DOHH2 (cell line): ENCODE measurements at regions not wholly inside any gene's neighbourhood (a gene's known extent, or its start where the extent isn't known, plus 50 kb on each side); places are given as distances from the start of the nearest gene placed in this dataset.

ENCODE experiments used
- H3F3A ChIP-seq: fragments of 200-600 bp; sonication (generic), shearing (Covaris generic); 2 replicates; pipeline ENCODE4 v1.6.0; 2016; ENCODE audit warnings: antibody characterized with exemption, mild to moderate bottlenecking; ENCODE audit not compliant: control insufficient read depth, insufficient read depth
- H3K27ac ChIP-seq: fragments of 200-600 bp; sonication (generic); 2 replicates; pipeline ENCODE4 v1.5.1; 2014; ENCODE audit warnings: low read depth, mild to moderate bottlenecking, low read length, moderate library complexity
- H3K27me3 ChIP-seq: fragments of 200-600 bp; sonication (generic); 2 replicates; pipeline ENCODE4 v1.6.1; 2014; ENCODE audit warnings: mild to moderate bottlenecking, low read length, mixed read lengths; ENCODE audit not compliant: control insufficient read depth
- H3K36me3 ChIP-seq: fragments of 200-600 bp; sonication (generic); 2 replicates; pipeline ENCODE4 v1.6.1; 2014; ENCODE audit warnings: mild to moderate bottlenecking, low read length, moderate library complexity, mixed read lengths; ENCODE audit not compliant: control insufficient read depth
- H3K4me1 ChIP-seq: fragments of 200-600 bp; sonication (generic); 2 replicates; pipeline ENCODE4 v1.6.1; 2014; ENCODE audit warnings: mild to moderate bottlenecking, low read length, mixed read lengths; ENCODE audit not compliant: control insufficient read depth
- H3K4me2 ChIP-seq: fragments of 200-600 bp; sonication (generic); 2 replicates; pipeline ENCODE4 v1.6.0; 2014; ENCODE audit warnings: mild to moderate bottlenecking, low read length, moderate library complexity
- H3K4me3 ChIP-seq: fragments of 200-600 bp; sonication (generic); 2 replicates; pipeline ENCODE4 v1.5.1; 2014; ENCODE audit warnings: mild to moderate bottlenecking, low read length, mixed read lengths
- H3K79me2 ChIP-seq: fragments of 200-600 bp; sonication (generic); 2 replicates; pipeline ENCODE4 v1.6.1; 2014; ENCODE audit warnings: mild to moderate bottlenecking, low read length, mixed read lengths; ENCODE audit not compliant: control insufficient read depth
- H3K9me2 ChIP-seq: fragments of 200-600 bp; sonication (generic); replicated peaks from 2 replicates; pipeline ENCODE4 v1.6.1; 2014; ENCODE audit warnings: mild to moderate bottlenecking, low read length, mixed read lengths; ENCODE audit not compliant: control insufficient read depth
- H3K9me3 ChIP-seq: fragments of 200-600 bp; sonication (generic); 2 replicates; pipeline ENCODE4 v1.6.1; 2014; ENCODE audit warnings: antibody characterized with exemption, low read length, mixed read lengths; ENCODE audit not compliant: control insufficient read depth, insufficient read depth
- H4K20me1 ChIP-seq: fragments of 200-600 bp; sonication (generic); 2 replicates; pipeline ENCODE4 v1.6.0; 2014; ENCODE audit warnings: low read depth, mild to moderate bottlenecking, antibody characterized with exemption, low read length, moderate library complexity; ENCODE audit not compliant: control insufficient read depth, insufficient read depth
- EZH2phosphoT487 ChIP-seq: fragments of 200-600 bp; sonication (generic); IDR thresholded peaks from 2 replicates; pipeline ENCODE4 v1.6.1; 2017; ENCODE audit warnings: borderline replicate concordance, mild to moderate bottlenecking, antibody characterized with exemption, low read length, moderate library complexity, mixed read lengths
- TF ChIP-seq, protein P1 (sequence below): fragments of 200-600 bp; sonication (generic); IDR thresholded peaks from one replicate; pipeline ENCODE4 v1.5.1; 2014; ENCODE audit warnings: antibody characterized with exemption, mild to moderate bottlenecking, low read depth, low read length; ENCODE audit not compliant: poor library complexity, severe bottlenecking

DNA sequence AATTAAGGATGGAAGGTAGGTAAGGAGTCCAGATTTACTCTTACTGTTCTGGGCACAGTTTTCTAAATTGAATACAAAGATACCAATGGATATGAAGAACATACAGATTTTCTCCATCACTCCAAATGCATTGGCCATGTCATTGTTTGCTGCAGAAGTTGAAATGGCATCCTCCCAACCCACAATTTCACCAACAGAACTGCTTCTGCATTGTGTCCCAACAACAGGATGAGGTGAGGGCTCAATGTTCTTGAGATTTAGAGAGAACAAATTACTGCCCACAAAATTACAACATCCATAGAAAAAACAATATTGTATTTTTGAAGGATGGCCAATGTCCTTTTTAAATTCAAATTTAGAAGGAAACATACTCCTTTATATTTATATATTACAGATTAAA is 88.9 kb downstream of the NUDT12 start:
- Histone ChIP-seq H3K9me3 (no peaks in the 10 kb centered on the region), H3K4me2 (no peak overlapping the region), H3F3A (no peaks in the 10 kb centered on the region), H4K20me1 (no peaks in the 10 kb centered on the region), H3K79me2 (no peaks in the 10 kb centered on the region), H3K27ac (no peak overlapping the region), H3K9me2 (no peaks in the 10 kb centered on the region), H3K4me1 (no peaks in the 10 kb centered on the region), H3K36me3 (no peaks in the 10 kb centered on the region), H3K27me3 (peaks cover 12% of the 10 kb centered on the region; the same call in 1 of the 2 replicates), H3K4me3 (no peak overlapping the region)
- no peak for TF ChIP-seq EZH2phosphoT487
- TF ChIP-seq, protein P1, sequence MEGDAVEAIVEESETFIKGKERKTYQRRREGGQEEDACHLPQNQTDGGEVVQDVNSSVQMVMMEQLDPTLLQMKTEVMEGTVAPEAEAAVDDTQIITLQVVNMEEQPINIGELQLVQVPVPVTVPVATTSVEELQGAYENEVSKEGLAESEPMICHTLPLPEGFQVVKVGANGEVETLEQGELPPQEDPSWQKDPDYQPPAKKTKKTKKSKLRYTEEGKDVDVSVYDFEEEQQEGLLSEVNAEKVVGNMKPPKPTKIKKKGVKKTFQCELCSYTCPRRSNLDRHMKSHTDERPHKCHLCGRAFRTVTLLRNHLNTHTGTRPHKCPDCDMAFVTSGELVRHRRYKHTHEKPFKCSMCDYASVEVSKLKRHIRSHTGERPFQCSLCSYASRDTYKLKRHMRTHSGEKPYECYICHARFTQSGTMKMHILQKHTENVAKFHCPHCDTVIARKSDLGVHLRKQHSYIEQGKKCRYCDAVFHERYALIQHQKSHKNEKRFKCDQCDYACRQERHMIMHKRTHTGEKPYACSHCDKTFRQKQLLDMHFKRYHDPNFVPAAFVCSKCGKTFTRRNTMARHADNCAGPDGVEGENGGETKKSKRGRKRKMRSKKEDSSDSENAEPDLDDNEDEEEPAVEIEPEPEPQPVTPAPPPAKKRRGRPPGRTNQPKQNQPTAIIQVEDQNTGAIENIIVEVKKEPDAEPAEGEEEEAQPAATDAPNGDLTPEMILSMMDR: no peak

DNA sequence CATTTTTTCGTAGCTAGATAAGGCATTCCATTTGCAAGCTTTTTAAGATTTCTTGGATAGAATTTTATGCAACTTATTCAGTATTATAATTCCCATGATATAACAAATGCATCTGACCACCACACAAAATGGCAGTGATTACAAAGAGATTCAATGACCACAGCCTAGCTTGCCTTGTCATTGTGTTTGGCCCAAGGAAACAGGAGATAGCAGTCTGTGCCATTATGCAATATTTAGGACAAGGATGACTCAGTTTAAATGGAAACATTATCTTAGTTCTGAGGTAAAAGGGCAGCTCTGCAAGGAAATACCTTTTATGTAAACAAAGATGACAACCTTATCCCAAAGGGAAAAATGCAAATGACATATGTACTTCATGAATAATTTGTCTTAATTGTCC is 89.8 kb downstream of the NUDT12 start:
- Histone ChIP-seq H3K27ac (no peak overlapping the region), H3F3A (no peaks in the 10 kb centered on the region), H3K4me1 (no peaks in the 10 kb centered on the region), H3K9me3 (no peaks in the 10 kb centered on the region), H3K4me3 (no peak overlapping the region), H3K4me2 (no peak overlapping the region), H3K36me3 (no peaks in the 10 kb centered on the region), H3K27me3 (peaks cover 12% of the 10 kb centered on the region; the same call in 1 of the 2 replicates), H3K79me2 (no peaks in the 10 kb centered on the region), H3K9me2 (no peaks in the 10 kb centered on the region), H4K20me1 (no peaks in the 10 kb centered on the region)
- TF ChIP-seq EZH2phosphoT487: no peak
- TF ChIP-seq, protein P1: no peak

- Histone ChIP-seq H3K9me3 (no peaks in the 10 kb centered on the region), H3K27me3 (peaks cover 15% of the 10 kb centered on the region; the same call in 1 of the 2 replicates), H3K4me3 (no peak overlapping the region), H3K4me1 (no peaks in the 10 kb centered on the region), H3K36me3 (no peaks in the 10 kb centered on the region), H3K79me2 (no peaks in the 10 kb centered on the region), H3K9me2 (no peaks in the 10 kb centered on the region), H3K27ac (no peak overlapping the region), H3K4me2 (no peak overlapping the region), H3F3A (no peaks in the 10 kb centered on the region), H4K20me1 (no peaks in the 10 kb centered on the region)
- TF ChIP-seq EZH2phosphoT487: no peak
- TF ChIP-seq, protein P1: no peak
Observed at GRCh38 chr5:103472265-103472664, 90.3 kb downstream of the NUDT12 start.
